Stimulated activated CD4-positive, alpha-beta T cell treated with anti-CD3 and anti-CD28 coated beads, Interleukin-15, amount 100 ng/mL, for 1 hour (primary cell): ENCODE measurements at regions not wholly inside any gene's neighbourhood (a gene's known extent, or its start where the extent isn't known, plus 50 kb on each side); places are given as distances from the start of the nearest gene placed in this dataset.

Source experiments
- DNase-seq, 2 donors: peaks; one replicate each; pipeline ENCODE4 v3.0.0-alpha.2; 2020; ENCODE audit warnings: low read depth in 1 of 2, low spot score in 1 of 2

- DNase-seq: no peak
Observed at GRCh38 chr21:15515908-15516307, 213.9 kb upstream of the USP25 start.

GRCh38 chr21:15517394-15517793 is 212.4 kb upstream of the USP25 start:
- no peak for DNase-seq

GRCh38 chr21:15520811-15521643 is 208.8 kb upstream of the USP25 start:
- no peak for DNase-seq

- DNase-seq: no peak
Observed at GRCh38 chr21:15521644-15522001, 208.2 kb upstream of the USP25 start.

GRCh38 chr21:15522148-15522547 is 207.6 kb upstream of the USP25 start:
- DNase-seq: no peak

- DNase-seq: no peak
Observed at GRCh38 chr21:15524855-15525254, 204.9 kb upstream of the USP25 start.

- no peak for DNase-seq
Observed at GRCh38 chr21:15526798-15527197, 203.0 kb upstream of the USP25 start.

- DNase-seq: no peak
Observed at GRCh38 chr21:15528346-15528745, 201.4 kb upstream of the USP25 start.

- no peak for DNase-seq
Observed at GRCh38 chr21:15531986-15532385, 197.8 kb upstream of the USP25 start.

- no peak for DNase-seq
Observed at GRCh38 chr21:15533618-15534017, 196.2 kb upstream of the USP25 start.

GRCh38 chr21:15534450-15534886 is 195.3 kb upstream of the USP25 start:
- no peak for DNase-seq

- no peak for DNase-seq
Observed at GRCh38 chr21:15539376-15539775, 190.4 kb upstream of the USP25 start.

- DNase-seq: no peak
Observed at GRCh38 chr21:15543473-15543872, 186.3 kb upstream of the USP25 start.

- no peak for DNase-seq
Observed at GRCh38 chr21:15549671-15550070, 180.1 kb upstream of the USP25 start.

GRCh38 chr21:15552914-15553494 is 176.8 kb upstream of the USP25 start:
- DNase-seq: no peak

GRCh38 chr21:15557925-15558324 is 171.9 kb upstream of the USP25 start:
- no peak for DNase-seq

- DNase-seq: no peak
Observed at GRCh38 chr21:15558884-15559283, 170.9 kb upstream of the USP25 start.

GRCh38 chr21:15559660-15560059 is 170.1 kb upstream of the USP25 start:
- no peak for DNase-seq

GRCh38 chr21:15560383-15561056 is 169.3 kb upstream of the USP25 start:
- no peak for DNase-seq

GRCh38 chr21:15562748-15563147 is 167.0 kb upstream of the USP25 start:
- no peak for DNase-seq

GRCh38 chr21:15564907-15565306 is 164.9 kb upstream of the USP25 start:
- no peak for DNase-seq

- DNase-seq: no peak
Observed at GRCh38 chr21:15566703-15567102, 163.1 kb upstream of the USP25 start.
